ENCODE measurements at regions not wholly inside any gene's neighbourhood (a gene's known extent, or its start where the extent isn't known, plus 50 kb on each side); places are given as distances from the start of the nearest gene placed in this dataset.
"Not testable (repeated sequence)": the region's sequence is repeated elsewhere in the genome, so short reads cannot be mapped to it uniquely, and the experiment has no call there.

- no peak for DNase-seq (ENCODE audit: low read depth)
These were observed 57.6 kb upstream of the RASA1 start for GRCh38 chr5:87210076-87210475.

- DNase-seq (ENCODE audit: low read depth) = no peak
These were observed 56.9 kb upstream of the RASA1 start for GRCh38 chr5:87210743-87211142.

GRCh38 chr5:87211676-87212075, 56.0 kb upstream of the RASA1 start:
- no peak for DNase-seq (ENCODE audit: low read depth)

GRCh38 chr5:87212183-87212582, 55.5 kb upstream of the RASA1 start:
- DNase-seq (ENCODE audit: low read depth) = not testable (repeated sequence)

GRCh38 chr5:87217480-87217879, 50.2 kb upstream of the RASA1 start:
- DNase-seq (ENCODE audit: low read depth) = not testable (repeated sequence)
